Lower leg skin (tissue), 3 donors: ENCODE measurements at regions not wholly inside any gene's neighbourhood (a gene's known extent, or its start where the extent isn't known, plus 50 kb on each side); places are given as distances from the start of the nearest gene placed in this dataset.

ENCODE experiments used
- CTCF ChIP-seq, 3 donors: fragments of 450-650 bp; IDR thresholded peaks; one replicate each; pipeline ENCODE4 v1.5.1; 2016; ENCODE audit warnings: antibody characterized with exemption in 3 of 3, mild to moderate bottlenecking in 3 of 3, moderate library complexity in 2 of 3
- POLR2A ChIP-seq, 2 donors: fragments of 450-650 bp; IDR thresholded peaks; one replicate each; pipeline ENCODE4 v1.6.1; 2016 to 2017; ENCODE audit warnings: antibody characterized with exemption in 2 of 2, mild to moderate bottlenecking in 1 of 2, moderate library complexity in 1 of 2

DNA sequence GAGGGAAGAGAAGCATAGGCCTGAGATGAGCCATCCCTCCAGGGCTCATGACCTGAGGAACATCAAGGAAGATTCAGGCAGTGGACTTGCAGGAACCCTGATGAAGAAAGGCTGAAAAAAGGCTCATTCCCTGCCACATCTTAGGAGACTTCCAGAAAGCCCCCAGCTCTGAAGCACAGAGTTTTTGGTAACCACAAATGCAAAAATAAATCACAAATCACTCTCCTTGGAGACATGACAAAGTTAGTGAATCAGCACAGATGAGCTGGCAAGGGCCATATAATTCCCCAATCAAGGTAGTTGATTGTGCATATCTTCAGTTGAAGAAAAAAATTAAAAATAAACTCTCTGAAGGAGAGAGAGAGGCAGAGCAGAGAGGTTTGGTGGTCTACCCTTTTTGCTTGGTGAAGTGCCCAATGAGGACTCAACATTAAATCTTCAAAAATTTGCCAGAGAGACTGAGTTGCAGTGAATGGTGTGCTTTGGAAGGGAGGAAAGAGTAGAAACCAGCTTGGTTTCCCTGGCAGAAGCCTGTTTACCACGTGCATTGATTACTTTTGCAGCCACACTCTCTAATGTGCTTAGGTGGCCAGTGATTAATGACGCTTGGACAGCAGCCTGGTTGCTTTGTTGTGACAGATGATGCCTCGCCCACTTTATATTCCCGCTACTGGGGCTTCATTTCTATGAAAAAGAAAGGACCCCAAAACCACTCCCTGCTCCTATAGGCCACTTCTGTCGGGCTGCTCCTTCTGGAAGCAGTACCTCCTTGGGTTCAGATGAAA lies 257.4 kb upstream of the SLC14A2 start:
- TF ChIP-seq CTCF (IDR thresholded peaks at IDR 0.05) (no peak), POLR2A (IDR thresholded peaks at IDR 0.05) (no peak)
